Vagina (tissue), 2 donors: ENCODE measurements at regions not wholly inside any gene's neighbourhood (a gene's known extent, or its start where the extent isn't known, plus 50 kb on each side); places are given as distances from the start of the nearest gene placed in this dataset.

Source experiments
- CTCF ChIP-seq, 3 experiments: fragments of 450-650 bp in 2 of 3; fragments of 200-600 bp in 1 of 3; sonication (generic) in 1 of 3; IDR thresholded peaks; one replicate each; pipeline ENCODE4 v1.5.1; 2017 to 2019; ENCODE audit warnings: antibody characterized with exemption in 3 of 3, mild to moderate bottlenecking in 2 of 3, moderate library complexity in 2 of 3
- POLR2A ChIP-seq, 2 donors: fragments of 450-650 bp; IDR thresholded peaks; one replicate each; pipeline ENCODE4 v1.6.1; 2017; ENCODE audit warnings: antibody characterized with exemption in 2 of 2, mild to moderate bottlenecking in 2 of 2, moderate library complexity in 2 of 2
- POLR2AphosphoS5 ChIP-seq, 2 donors: sonication (generic); formaldehyde crosslinking; IDR thresholded peaks; one replicate each; pipeline ENCODE4 v1.9.0; 2017; ENCODE audit warnings: antibody characterized with exemption in 2 of 2, mild to moderate bottlenecking in 2 of 2, low read depth in 1 of 2; ENCODE audit not compliant: insufficient read depth in 1 of 2

DNA sequence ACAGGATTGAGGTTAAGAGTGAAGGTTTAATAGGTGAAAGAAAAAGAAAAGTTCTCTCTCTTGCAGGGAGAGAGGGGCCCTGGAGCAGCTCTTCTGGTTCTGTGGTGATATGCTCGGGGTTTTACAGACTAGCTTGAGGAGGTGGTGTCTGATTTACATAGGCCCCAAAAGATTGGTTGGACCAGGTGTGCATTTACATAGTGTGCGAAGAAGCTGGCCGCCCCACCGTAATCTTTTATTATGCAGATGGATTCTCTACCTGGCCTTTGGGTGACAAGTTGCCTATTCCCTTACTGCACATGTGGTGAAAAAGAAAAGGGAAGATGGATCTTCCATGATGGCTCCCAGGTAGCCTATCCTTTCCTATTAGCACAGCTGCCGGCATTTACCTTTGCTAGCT is 219.9 kb upstream of the GRIA4 start:
- TF ChIP-seq POLR2A (IDR thresholded peaks at IDR 0.05) (no peak), CTCF (IDR thresholded peaks at IDR 0.05) (no peak), POLR2AphosphoS5 (IDR thresholded peaks at IDR 0.05; ENCODE audit: insufficient read depth in 1 of 2, low read depth in 1 of 2) (no peak)
